ENCODE measurements at regions not wholly inside any gene's neighbourhood (a gene's known extent, or its start where the extent isn't known, plus 50 kb on each side); places are given as distances from the start of the nearest gene placed in this dataset.
A peak's percentile ranks its signal among the peaks of the same experiment; 100 is the strongest.

DNA sequence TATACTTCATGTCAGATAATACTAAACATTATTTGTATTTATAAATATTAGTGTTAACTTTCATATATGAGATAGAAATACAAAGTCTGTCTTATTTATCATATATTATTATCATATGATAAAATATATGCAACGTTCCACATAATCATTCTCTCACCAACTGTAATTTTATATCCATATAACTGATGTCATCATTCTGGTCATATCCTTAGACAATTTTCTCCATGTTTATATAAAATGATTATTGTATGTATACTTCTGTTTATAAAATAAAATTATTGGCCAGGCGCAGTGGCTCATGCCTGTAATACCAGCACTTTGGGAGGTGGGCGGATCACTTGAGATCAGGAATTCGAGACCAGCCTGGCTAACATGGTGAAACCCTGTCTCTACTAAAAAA is 2007.1 kb downstream of the EFNA5 start:
- DNase-seq (ENCODE audit: low read depth), result no peak
- TF ChIP-seq, protein P1, sequence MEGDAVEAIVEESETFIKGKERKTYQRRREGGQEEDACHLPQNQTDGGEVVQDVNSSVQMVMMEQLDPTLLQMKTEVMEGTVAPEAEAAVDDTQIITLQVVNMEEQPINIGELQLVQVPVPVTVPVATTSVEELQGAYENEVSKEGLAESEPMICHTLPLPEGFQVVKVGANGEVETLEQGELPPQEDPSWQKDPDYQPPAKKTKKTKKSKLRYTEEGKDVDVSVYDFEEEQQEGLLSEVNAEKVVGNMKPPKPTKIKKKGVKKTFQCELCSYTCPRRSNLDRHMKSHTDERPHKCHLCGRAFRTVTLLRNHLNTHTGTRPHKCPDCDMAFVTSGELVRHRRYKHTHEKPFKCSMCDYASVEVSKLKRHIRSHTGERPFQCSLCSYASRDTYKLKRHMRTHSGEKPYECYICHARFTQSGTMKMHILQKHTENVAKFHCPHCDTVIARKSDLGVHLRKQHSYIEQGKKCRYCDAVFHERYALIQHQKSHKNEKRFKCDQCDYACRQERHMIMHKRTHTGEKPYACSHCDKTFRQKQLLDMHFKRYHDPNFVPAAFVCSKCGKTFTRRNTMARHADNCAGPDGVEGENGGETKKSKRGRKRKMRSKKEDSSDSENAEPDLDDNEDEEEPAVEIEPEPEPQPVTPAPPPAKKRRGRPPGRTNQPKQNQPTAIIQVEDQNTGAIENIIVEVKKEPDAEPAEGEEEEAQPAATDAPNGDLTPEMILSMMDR (conservative IDR thresholded peaks at IDR 0.05; ENCODE audit: low read depth, low read length), result no peak
- H3K4me3 ChIP-seq (ENCODE audit: low read length), result no peak overlapping the region

DNA sequence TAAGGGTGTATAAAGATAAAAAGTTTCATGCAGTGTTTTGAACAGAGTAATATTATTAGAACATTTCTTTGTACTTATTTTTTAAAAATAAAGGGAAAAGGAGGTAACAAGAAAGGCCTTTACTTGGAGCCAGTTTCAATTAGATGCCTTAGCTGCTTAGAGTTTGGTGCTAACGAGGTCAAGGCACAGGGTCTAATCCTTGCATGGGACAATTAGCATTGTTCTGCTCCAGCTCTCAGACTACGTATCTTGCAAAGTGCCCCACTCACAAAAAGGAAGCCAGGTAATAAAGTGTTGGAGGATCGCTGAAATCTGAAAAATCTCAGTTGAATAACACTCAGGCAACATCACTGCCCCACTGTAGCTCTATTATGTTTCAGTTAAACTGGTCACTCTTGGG is 2011.3 kb downstream of the EFNA5 start:
- DNase-seq (ENCODE audit: low read depth), result peak; percentile 72
- no peak overlapping the region for H3K4me3 ChIP-seq (ENCODE audit: low read length)
- TF ChIP-seq, protein P1 (conservative IDR thresholded peaks at IDR 0.05; ENCODE audit: low read depth, low read length), result no peak

DNA sequence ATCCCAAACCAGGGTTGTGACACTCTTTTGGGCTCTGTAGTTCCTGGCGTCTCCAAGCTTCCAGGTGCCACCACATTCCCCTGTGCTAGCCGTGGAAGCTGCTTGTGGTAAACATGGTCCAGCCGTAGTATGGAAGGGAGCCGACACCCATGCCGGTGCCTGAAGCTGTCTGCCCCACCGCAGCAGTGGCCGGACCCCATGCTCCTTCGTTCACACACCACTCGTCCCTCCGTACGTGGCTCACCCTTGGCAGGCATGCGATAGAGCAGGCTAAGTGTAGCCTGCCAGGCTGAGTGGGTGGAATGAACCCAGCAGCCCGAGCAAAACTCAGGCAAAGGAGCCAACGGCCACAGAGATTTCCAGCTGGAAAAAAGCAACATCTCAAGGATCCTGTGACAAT is 2030.4 kb downstream of the EFNA5 start:
- no peak overlapping the region for H3K4me3 ChIP-seq (ENCODE audit: low read length)
- TF ChIP-seq, protein P1 (conservative IDR thresholded peaks at IDR 0.05; ENCODE audit: low read depth, low read length), result no peak
- DNase-seq (ENCODE audit: low read depth), result no peak

DNA sequence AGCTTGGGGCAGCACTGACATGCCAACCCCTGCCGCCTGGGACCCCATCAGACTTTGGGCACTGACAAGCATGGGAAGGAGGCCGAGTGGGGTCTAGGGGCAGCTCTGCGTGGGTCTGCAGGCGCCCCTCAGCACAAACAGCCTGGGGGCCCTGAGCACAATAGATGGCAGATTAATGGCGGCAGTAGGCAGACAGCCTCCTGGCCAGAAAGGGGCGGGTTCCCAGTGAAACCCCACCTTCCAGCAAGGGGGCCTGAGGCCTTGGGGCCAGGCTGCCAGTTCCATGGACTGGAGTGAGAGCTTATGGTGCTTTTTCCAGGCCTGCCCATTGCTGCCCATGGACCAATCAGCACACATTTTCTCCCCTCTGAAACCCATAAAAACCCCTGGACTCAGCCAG is 2031.2 kb downstream of the EFNA5 start:
- H3K4me3 ChIP-seq (ENCODE audit: low read length), result no peak overlapping the region
- DNase-seq (ENCODE audit: low read depth), result no peak
- TF ChIP-seq, protein P1 (conservative IDR thresholded peaks at IDR 0.05; ENCODE audit: low read depth, low read length), result no peak

DNA sequence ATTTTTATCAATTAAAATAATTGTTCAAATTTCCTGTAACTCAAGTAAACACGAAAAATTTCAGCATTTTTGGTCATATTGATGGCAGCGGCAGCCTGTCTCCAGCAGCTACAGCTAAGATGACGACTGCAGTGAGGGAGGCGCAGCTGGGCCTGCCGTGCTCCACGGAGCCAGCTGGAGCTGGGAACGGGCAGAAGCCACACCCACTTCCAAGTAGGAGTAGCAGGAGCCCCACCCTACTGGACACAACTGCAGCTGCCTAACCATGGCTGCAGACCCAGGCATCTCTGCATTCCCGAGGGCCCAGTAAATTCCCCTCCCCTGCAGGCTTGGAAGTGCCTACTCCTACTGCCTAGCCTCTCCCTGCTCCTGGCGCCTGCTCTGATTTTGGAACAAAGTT is 2031.7 kb downstream of the EFNA5 start:
- TF ChIP-seq, protein P1 (conservative IDR thresholded peaks at IDR 0.05; ENCODE audit: low read depth, low read length), result no peak
- no peak for DNase-seq (ENCODE audit: low read depth)
- no peak overlapping the region for H3K4me3 ChIP-seq (ENCODE audit: low read length)

DNA sequence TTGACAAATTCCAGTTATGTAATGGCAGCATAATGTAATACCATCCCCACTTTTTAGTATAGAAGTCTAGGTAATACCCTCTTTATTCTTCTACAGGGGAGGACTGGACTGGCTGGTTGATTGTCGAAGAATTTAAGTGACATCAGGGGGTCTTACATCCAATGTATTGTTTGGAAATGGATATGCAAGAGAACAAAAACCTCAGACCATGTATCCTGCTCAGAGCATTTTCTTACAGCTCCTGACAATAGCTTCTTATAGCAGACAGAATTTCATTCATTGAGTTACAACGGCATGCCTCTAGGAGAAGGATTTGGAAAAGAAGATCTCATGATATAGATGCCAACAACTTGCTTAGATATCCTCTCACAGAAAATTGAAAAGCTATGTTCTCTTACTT is 2032.3 kb downstream of the EFNA5 start:
- H3K4me3 ChIP-seq (ENCODE audit: low read length), result no peak overlapping the region
- no peak for DNase-seq (ENCODE audit: low read depth)
- TF ChIP-seq, protein P1 (conservative IDR thresholded peaks at IDR 0.05; ENCODE audit: low read depth, low read length), result no peak

DNA sequence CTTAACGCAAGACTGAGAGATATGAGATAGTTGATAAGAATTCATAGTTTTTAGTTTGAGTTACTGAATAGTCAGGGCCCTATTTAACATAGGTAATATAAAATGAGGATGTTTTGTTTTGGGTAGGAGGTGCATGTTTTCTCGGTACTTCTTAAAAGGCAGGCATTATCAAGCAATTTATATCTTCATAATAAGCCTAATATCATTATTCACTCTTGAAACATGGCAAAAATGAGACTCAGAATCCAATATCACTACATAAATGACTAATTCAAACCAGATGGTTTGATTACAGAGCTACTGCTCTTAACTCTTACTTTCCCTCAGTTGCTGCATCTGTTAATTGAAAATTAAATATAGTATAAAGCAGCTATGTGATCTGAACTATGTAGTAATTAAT is 2038.7 kb downstream of the EFNA5 start:
- no peak overlapping the region for H3K4me3 ChIP-seq (ENCODE audit: low read length)
- TF ChIP-seq, protein P1 (conservative IDR thresholded peaks at IDR 0.05; ENCODE audit: low read depth, low read length), result no peak
- DNase-seq (ENCODE audit: low read depth), result no peak
